ENCODE measurements at regions not wholly inside any gene's neighbourhood (a gene's known extent, or its start where the extent isn't known, plus 50 kb on each side); places are given as distances from the start of the nearest gene placed in this dataset.

- Histone ChIP-seq H3K14ac (ENCODE audit: low read length in 2 of 2) (no peak overlapping the region), H2AFZ (ENCODE audit: low read depth, low read length) (no peak overlapping the region), H3K36me3 (ENCODE audit: control insufficient read depth in 1 of 2, insufficient read depth in 2 of 2, low read depth in 1 of 2, low read length in 2 of 2) (no peaks in the 10 kb centered on the region), H2BK5ac (ENCODE audit: low read depth, low read length, poor library complexity, severe bottlenecking) (no peak overlapping the region), H3K27me3 (ENCODE audit: control insufficient read depth in 1 of 2, insufficient read depth in 1 of 2, low read length in 2 of 2) (peaks cover 0 to 5% of the 10 kb centered on the region in 2 experiments), H3K4me1 (ENCODE audit: control insufficient read depth, insufficient read depth, low read depth, low read length) (peaks cover 10% of the 10 kb centered on the region), H4K91ac (ENCODE audit: low read length) (no peak overlapping the region), H3K9me3 (ENCODE audit: control insufficient read depth, low read length) (no peaks in the 10 kb centered on the region), H3K4me3 (ENCODE audit: insufficient read depth in 1 of 2, low read depth in 1 of 2, low read length in 2 of 2) (no peak overlapping the region), H3K4me2 (ENCODE audit: low read length, poor library complexity, severe bottlenecking) (no peak overlapping the region), H4K8ac (ENCODE audit: low read length) (no peak overlapping the region), H3K79me1 (replicated peaks; ENCODE audit: low read length, poor library complexity, severe bottlenecking) (no peaks in the 10 kb centered on the region), H2BK120ac (ENCODE audit: low read depth, low read length) (no peak overlapping the region), H2AK5ac (ENCODE audit: low read length, severe bottlenecking) (no peak overlapping the region), H3K4ac (ENCODE audit: low read depth in 1 of 2, low read length in 2 of 2) (peak overlapping the region in 1 of 2 experiments; percentile 1), H2BK12ac (ENCODE audit: low read length in 2 of 2) (no peak overlapping the region), H3K18ac (ENCODE audit: low read depth in 1 of 2, low read length in 2 of 2) (no peak overlapping the region), H2BK15ac (ENCODE audit: low read depth, poor library complexity, severe bottlenecking) (no peak overlapping the region), H3K27ac (ENCODE audit: low read length, poor library complexity, severe bottlenecking) (no peak overlapping the region), H3K9ac (ENCODE audit: low read length) (no peak overlapping the region), H3K23ac (ENCODE audit: low read length in 2 of 2) (no peak overlapping the region)
- peak; percentile 99 for DNase-seq
- 41% methylated on average over 11 of the region's 11 CpGs for WGBS
Measured at GRCh38 chr6:14665827-14666724, 548.5 kb downstream of the CD83 start.

DNA sequence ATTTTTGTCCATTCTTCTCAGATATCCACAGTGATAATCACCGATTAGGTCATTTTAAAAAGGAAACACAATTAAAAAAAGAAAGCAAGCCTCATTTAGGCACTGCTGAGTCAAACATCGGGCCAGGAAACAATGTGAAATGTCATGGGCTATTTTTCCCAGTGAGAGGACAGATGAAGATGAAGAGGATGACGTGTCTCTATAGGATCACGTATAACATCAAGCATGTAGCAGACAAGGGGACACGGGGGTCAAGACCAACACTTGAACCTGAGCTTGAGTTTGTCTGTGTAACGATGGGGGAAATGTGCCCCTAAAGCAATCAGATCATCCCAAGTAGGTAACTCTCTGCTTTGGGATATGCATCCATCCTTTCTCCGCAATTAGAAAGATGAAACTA lies 553.2 kb downstream of the CD83 start:
- H2BK5ac ChIP-seq (ENCODE audit: low read depth, low read length, poor library complexity, severe bottlenecking): no peak overlapping the region
- H3K14ac ChIP-seq (ENCODE audit: low read length in 2 of 2): no peak overlapping the region
- H3K4ac ChIP-seq (ENCODE audit: low read depth in 1 of 2, low read length in 2 of 2): no peak overlapping the region
- H3K36me3 ChIP-seq (ENCODE audit: control insufficient read depth in 1 of 2, insufficient read depth in 2 of 2, low read depth in 1 of 2, low read length in 2 of 2): no peaks in the 10 kb centered on the region
- no peaks in the 10 kb centered on the region for H3K27me3 ChIP-seq (ENCODE audit: control insufficient read depth in 1 of 2, insufficient read depth in 1 of 2, low read length in 2 of 2)
- H2AFZ ChIP-seq (ENCODE audit: low read depth, low read length): no peak overlapping the region
- 87% methylated on average over 7 of the region's 7 CpGs for WGBS
- no peak overlapping the region for H4K91ac ChIP-seq (ENCODE audit: low read length)
- no peak overlapping the region for H2BK15ac ChIP-seq (ENCODE audit: low read depth, poor library complexity, severe bottlenecking)
- H3K4me2 ChIP-seq (ENCODE audit: low read length, poor library complexity, severe bottlenecking): no peak overlapping the region
- H3K9me3 ChIP-seq (ENCODE audit: control insufficient read depth, low read length): no peaks in the 10 kb centered on the region
- H2BK12ac ChIP-seq (ENCODE audit: low read length in 2 of 2): no peak overlapping the region
- peak overlapping the region in 1 of 2 experiments; percentile 28 for H3K4me3 ChIP-seq (ENCODE audit: insufficient read depth in 1 of 2, low read depth in 1 of 2, low read length in 2 of 2)
- peak overlapping the region; percentile 37 for H3K9ac ChIP-seq (ENCODE audit: low read length)
- no peaks in the 10 kb centered on the region for H3K79me1 ChIP-seq (replicated peaks; ENCODE audit: low read length, poor library complexity, severe bottlenecking)
- H3K4me1 ChIP-seq (ENCODE audit: control insufficient read depth, insufficient read depth, low read depth, low read length): peaks cover 3% of the 10 kb centered on the region
- no peak overlapping the region for H3K18ac ChIP-seq (ENCODE audit: low read depth in 1 of 2, low read length in 2 of 2)
- no peak overlapping the region for H2BK120ac ChIP-seq (ENCODE audit: low read depth, low read length)
- no peak overlapping the region for H2AK5ac ChIP-seq (ENCODE audit: low read length, severe bottlenecking)
- no peak overlapping the region for H3K27ac ChIP-seq (ENCODE audit: low read length, poor library complexity, severe bottlenecking)
- no peak for DNase-seq
- H3K23ac ChIP-seq (ENCODE audit: low read length in 2 of 2): no peak overlapping the region
- no peak overlapping the region for H4K8ac ChIP-seq (ENCODE audit: low read length)

DNA sequence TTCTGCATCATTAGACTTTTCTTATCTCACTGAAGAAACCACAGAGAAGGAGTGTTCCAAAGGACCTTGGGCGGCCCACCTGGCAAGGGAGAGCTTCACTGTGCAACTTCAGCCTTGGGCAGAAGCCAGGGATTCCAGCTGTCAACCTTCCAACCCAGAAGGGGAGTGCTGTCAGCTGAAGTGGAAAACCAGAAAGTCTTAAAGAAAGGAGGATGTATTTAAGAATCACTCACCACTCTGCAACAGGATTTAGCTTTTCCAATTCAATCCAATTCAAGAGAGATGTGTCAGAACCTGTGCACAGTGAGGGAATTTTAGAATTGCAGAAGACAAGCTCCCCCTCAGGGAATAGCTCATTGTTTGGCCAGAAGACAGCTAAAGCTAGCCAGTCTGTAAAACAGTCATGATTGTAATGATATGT lies 553.7 kb downstream of the CD83 start:
- Histone ChIP-seq H3K4me1 (ENCODE audit: control insufficient read depth, insufficient read depth, low read depth, low read length) (peaks cover 2% of the 10 kb centered on the region), H3K4ac (ENCODE audit: low read depth in 1 of 2, low read length in 2 of 2) (no peak overlapping the region), H2AK5ac (ENCODE audit: low read length, severe bottlenecking) (no peak overlapping the region), H4K91ac (ENCODE audit: low read length) (no peak overlapping the region), H3K79me1 (replicated peaks; ENCODE audit: low read length, poor library complexity, severe bottlenecking) (no peaks in the 10 kb centered on the region), H2BK120ac (ENCODE audit: low read depth, low read length) (no peak overlapping the region), H3K9me3 (ENCODE audit: control insufficient read depth, low read length) (no peaks in the 10 kb centered on the region), H4K8ac (ENCODE audit: low read length) (peak overlapping the region; percentile 50), H3K27ac (ENCODE audit: low read length, poor library complexity, severe bottlenecking) (no peak overlapping the region), H2AFZ (ENCODE audit: low read depth, low read length) (no peak overlapping the region), H3K4me3 (ENCODE audit: insufficient read depth in 1 of 2, low read depth in 1 of 2, low read length in 2 of 2) (peak overlapping the region in 1 of 2 experiments; percentile 28), H2BK5ac (ENCODE audit: low read depth, low read length, poor library complexity, severe bottlenecking) (no peak overlapping the region), H2BK15ac (ENCODE audit: low read depth, poor library complexity, severe bottlenecking) (no peak overlapping the region), H3K27me3 (ENCODE audit: control insufficient read depth in 1 of 2, insufficient read depth in 1 of 2, low read length in 2 of 2) (no peaks in the 10 kb centered on the region), H3K14ac (ENCODE audit: low read length in 2 of 2) (no peak overlapping the region), H3K4me2 (ENCODE audit: low read length, poor library complexity, severe bottlenecking) (no peak overlapping the region), H3K23ac (ENCODE audit: low read length in 2 of 2) (peak overlapping the region in 1 of 2 experiments; percentile 25), H2BK12ac (ENCODE audit: low read length in 2 of 2) (peak overlapping the region in 1 of 2 experiments; percentile 5), H3K18ac (ENCODE audit: low read depth in 1 of 2, low read length in 2 of 2) (no peak overlapping the region), H3K36me3 (ENCODE audit: control insufficient read depth in 1 of 2, insufficient read depth in 2 of 2, low read depth in 1 of 2, low read length in 2 of 2) (no peaks in the 10 kb centered on the region), H3K9ac (ENCODE audit: low read length) (peak overlapping the region; percentile 37)
- peak; percentile 56 for DNase-seq
- 93% methylated on average over 1 of the region's 1 CpG for WGBS

GRCh38 chr6:14671937-14672336 lies 554.4 kb downstream of the CD83 start:
- Histone ChIP-seq H3K4me2 (ENCODE audit: low read length, poor library complexity, severe bottlenecking) (no peak overlapping the region), H2BK12ac (ENCODE audit: low read length in 2 of 2) (no peak overlapping the region), H4K91ac (ENCODE audit: low read length) (no peak overlapping the region), H3K4me1 (ENCODE audit: control insufficient read depth, insufficient read depth, low read depth, low read length) (peaks cover 2% of the 10 kb centered on the region), H2AFZ (ENCODE audit: low read depth, low read length) (no peak overlapping the region), H3K79me1 (replicated peaks; ENCODE audit: low read length, poor library complexity, severe bottlenecking) (no peaks in the 10 kb centered on the region), H2BK120ac (ENCODE audit: low read depth, low read length) (no peak overlapping the region), H3K9me3 (ENCODE audit: control insufficient read depth, low read length) (no peaks in the 10 kb centered on the region), H4K8ac (ENCODE audit: low read length) (no peak overlapping the region), H3K4ac (ENCODE audit: low read depth in 1 of 2, low read length in 2 of 2) (no peak overlapping the region), H2AK5ac (ENCODE audit: low read length, severe bottlenecking) (no peak overlapping the region), H3K27ac (ENCODE audit: low read length, poor library complexity, severe bottlenecking) (no peak overlapping the region), H3K27me3 (ENCODE audit: control insufficient read depth in 1 of 2, insufficient read depth in 1 of 2, low read length in 2 of 2) (no peaks in the 10 kb centered on the region), H3K23ac (ENCODE audit: low read length in 2 of 2) (no peak overlapping the region), H3K18ac (ENCODE audit: low read depth in 1 of 2, low read length in 2 of 2) (no peak overlapping the region), H2BK15ac (ENCODE audit: low read depth, poor library complexity, severe bottlenecking) (no peak overlapping the region), H2BK5ac (ENCODE audit: low read depth, low read length, poor library complexity, severe bottlenecking) (no peak overlapping the region), H3K9ac (ENCODE audit: low read length) (peak overlapping the region; percentile 25), H3K36me3 (ENCODE audit: control insufficient read depth in 1 of 2, insufficient read depth in 2 of 2, low read depth in 1 of 2, low read length in 2 of 2) (no peaks in the 10 kb centered on the region), H3K4me3 (ENCODE audit: insufficient read depth in 1 of 2, low read depth in 1 of 2, low read length in 2 of 2) (peak overlapping the region in 1 of 2 experiments; percentile 20), H3K14ac (ENCODE audit: low read length in 2 of 2) (no peak overlapping the region)
- 80% methylated on average over 1 of the region's 1 CpG for WGBS
- no peak for DNase-seq

Data from mesenchymal stem cell (in vitro differentiated cells and primary cell).